Activated CD8-positive, alpha-beta T cell treated with anti-CD3 and anti-CD28 coated beads for 36 hours (primary cell): ENCODE measurements at regions not wholly inside any gene's neighbourhood (a gene's known extent, or its start where the extent isn't known, plus 50 kb on each side); places are given as distances from the start of the nearest gene placed in this dataset.
"Not testable (repeated sequence)": the region's sequence is repeated elsewhere in the genome, so short reads cannot be mapped to it uniquely, and the experiment has no call there.

ENCODE experiments used
- ATAC-seq: fragments of 200-7000 bp; cut with Tn5 transposase; one replicate; pipeline ENCODE4 v1.10.0; 2021; ENCODE audit warnings: mild to moderate bottlenecking, moderate library complexity
- CTCF ChIA-PET: fragments of 350-600 bp; sonication (Branson Sonifier 250); formaldehyde crosslinking; loops from one replicate; lab custom pipeline; 2021; ENCODE audit warnings: antibody characterized with exemption; lab: Charles Lee
- POLR2A ChIA-PET: fragments of 350-600 bp; sonication (Branson Sonifier 250); formaldehyde crosslinking; loops from one replicate; lab custom pipeline; 2021; ENCODE audit warnings: antibody characterized with exemption; lab: Charles Lee
- DNase-seq: peaks from one replicate; pipeline ENCODE4 v3.0.0-alpha.2; 2020
- H3K27ac Mint-ChIP-seq: one replicate; pipeline ENCODE4 v1.8.0; 2021; ENCODE audit warnings: mild to moderate bottlenecking, mixed read lengths
- H3K27me3 Mint-ChIP-seq: one replicate; pipeline ENCODE4 v1.8.0; 2021; ENCODE audit warnings: mixed read lengths
- H3K36me3 Mint-ChIP-seq: one replicate; pipeline ENCODE4 v1.8.0; 2021; ENCODE audit warnings: low read depth, mixed read lengths
- H3K4me1 Mint-ChIP-seq: one replicate; pipeline ENCODE4 v1.8.0; 2021; ENCODE audit warnings: low read depth, mixed read lengths
- H3K4me3 Mint-ChIP-seq: one replicate; pipeline ENCODE4 v1.8.0; 2021; ENCODE audit warnings: mild to moderate bottlenecking, moderate library complexity, mixed read lengths
- H3K9me3 Mint-ChIP-seq: one replicate; pipeline ENCODE4 v1.8.0; 2021; ENCODE audit warnings: mixed read lengths
- intact Hi-C: fragments of 100-400 bp; cut with micrococcal nuclease; formaldehyde crosslinking; loops from one replicate; pipeline ENCODE4 v1.10.0; 2022

GRCh38 chr2:91526083-91526482, 2834.6 kb downstream of the RPIA start:
- H3K27ac Mint-ChIP-seq, H3K9me3 Mint-ChIP-seq, ATAC-seq, H3K27me3 Mint-ChIP-seq, intact Hi-C loops, H3K36me3 Mint-ChIP-seq, POLR2A ChIA-PET, CTCF ChIA-PET, H3K4me1 Mint-ChIP-seq, DNase-seq, H3K4me3 Mint-ChIP-seq: not testable (repeated sequence)

GRCh38 chr2:91527056-91527455, 2835.6 kb downstream of the RPIA start:
- H3K4me3 Mint-ChIP-seq, H3K4me1 Mint-ChIP-seq, H3K9me3 Mint-ChIP-seq, ATAC-seq, intact Hi-C loops, H3K27me3 Mint-ChIP-seq, DNase-seq, H3K36me3 Mint-ChIP-seq, POLR2A ChIA-PET, H3K27ac Mint-ChIP-seq, CTCF ChIA-PET: not testable (repeated sequence)

- intact Hi-C loops, H3K4me3 Mint-ChIP-seq, H3K9me3 Mint-ChIP-seq, H3K4me1 Mint-ChIP-seq, H3K27ac Mint-ChIP-seq, H3K27me3 Mint-ChIP-seq, DNase-seq, POLR2A ChIA-PET, CTCF ChIA-PET, ATAC-seq, H3K36me3 Mint-ChIP-seq: not testable (repeated sequence)
Observed at GRCh38 chr2:91527491-91528031, 2836.1 kb downstream of the RPIA start.

- H3K27ac Mint-ChIP-seq, H3K4me3 Mint-ChIP-seq, H3K27me3 Mint-ChIP-seq, H3K4me1 Mint-ChIP-seq, DNase-seq, ATAC-seq, CTCF ChIA-PET, intact Hi-C loops, H3K36me3 Mint-ChIP-seq, POLR2A ChIA-PET, H3K9me3 Mint-ChIP-seq: not testable (repeated sequence)
Observed at GRCh38 chr2:91528361-91528760, 2836.9 kb downstream of the RPIA start.

- POLR2A ChIA-PET, H3K4me1 Mint-ChIP-seq, H3K9me3 Mint-ChIP-seq, ATAC-seq, CTCF ChIA-PET, H3K36me3 Mint-ChIP-seq, intact Hi-C loops, DNase-seq, H3K27me3 Mint-ChIP-seq, H3K27ac Mint-ChIP-seq, H3K4me3 Mint-ChIP-seq: not testable (repeated sequence)
Observed at GRCh38 chr2:91536109-91536508, 2844.6 kb downstream of the RPIA start.

- H3K4me1 Mint-ChIP-seq, H3K27ac Mint-ChIP-seq, POLR2A ChIA-PET, intact Hi-C loops, H3K27me3 Mint-ChIP-seq, H3K4me3 Mint-ChIP-seq, H3K9me3 Mint-ChIP-seq, DNase-seq, H3K36me3 Mint-ChIP-seq, CTCF ChIA-PET, ATAC-seq: not testable (repeated sequence)
Observed at GRCh38 chr2:91536549-91537263, 2845.2 kb downstream of the RPIA start.

- ATAC-seq, result not testable (repeated sequence)
Observed at GRCh38 chr2:91549316-91549715, 2857.8 kb downstream of the RPIA start.

GRCh38 chr2:91558234-91558633, 2866.8 kb downstream of the RPIA start:
- H3K27me3 Mint-ChIP-seq, POLR2A ChIA-PET, H3K4me3 Mint-ChIP-seq, H3K27ac Mint-ChIP-seq, DNase-seq, ATAC-seq, intact Hi-C loops, H3K4me1 Mint-ChIP-seq, CTCF ChIA-PET, H3K36me3 Mint-ChIP-seq: not testable (repeated sequence)
- H3K9me3 Mint-ChIP-seq, result peaks cover 15% of the 10 kb centered on the region

More at GRCh38 chr2:91549316-91549715, 2857.8 kb downstream of the RPIA start:
- CTCF ChIA-PET, intact Hi-C loops, H3K4me3 Mint-ChIP-seq, H3K27me3 Mint-ChIP-seq, H3K4me1 Mint-ChIP-seq, H3K27ac Mint-ChIP-seq, H3K36me3 Mint-ChIP-seq, DNase-seq, POLR2A ChIA-PET, H3K9me3 Mint-ChIP-seq: not testable (repeated sequence)

- ATAC-seq, POLR2A ChIA-PET, DNase-seq, H3K4me3 Mint-ChIP-seq, H3K27me3 Mint-ChIP-seq, H3K27ac Mint-ChIP-seq, H3K36me3 Mint-ChIP-seq, H3K4me1 Mint-ChIP-seq, intact Hi-C loops, CTCF ChIA-PET: not testable (repeated sequence)
- H3K9me3 Mint-ChIP-seq, result peaks cover 15% of the 10 kb centered on the region
Observed at GRCh38 chr2:91559269-91559668, 2867.8 kb downstream of the RPIA start.

GRCh38 chr2:91559886-91560614, 2868.6 kb downstream of the RPIA start:
- H3K9me3 Mint-ChIP-seq, result peaks cover 15% of the 10 kb centered on the region
- intact Hi-C loops, H3K36me3 Mint-ChIP-seq, ATAC-seq, H3K27ac Mint-ChIP-seq, CTCF ChIA-PET, POLR2A ChIA-PET, H3K4me1 Mint-ChIP-seq, H3K27me3 Mint-ChIP-seq, DNase-seq, H3K4me3 Mint-ChIP-seq: not testable (repeated sequence)

GRCh38 chr2:91562184-91562583, 2870.7 kb downstream of the RPIA start:
- DNase-seq, POLR2A ChIA-PET, CTCF ChIA-PET, H3K27me3 Mint-ChIP-seq, ATAC-seq, intact Hi-C loops, H3K27ac Mint-ChIP-seq, H3K36me3 Mint-ChIP-seq, H3K4me1 Mint-ChIP-seq, H3K4me3 Mint-ChIP-seq: not testable (repeated sequence)
- H3K9me3 Mint-ChIP-seq, result peaks cover 15% of the 10 kb centered on the region

- H3K36me3 Mint-ChIP-seq, H3K27me3 Mint-ChIP-seq, CTCF ChIA-PET, intact Hi-C loops, H3K4me3 Mint-ChIP-seq, DNase-seq, ATAC-seq, H3K4me1 Mint-ChIP-seq, H3K9me3 Mint-ChIP-seq, POLR2A ChIA-PET, H3K27ac Mint-ChIP-seq: not testable (repeated sequence)
Observed at GRCh38 chr2:91564700-91565099, 2873.2 kb downstream of the RPIA start.
